Progenitor cell of endocrine pancreas (in vitro differentiated cells): ENCODE measurements at regions not wholly inside any gene's neighbourhood (a gene's known extent, or its start where the extent isn't known, plus 50 kb on each side); places are given as distances from the start of the nearest gene placed in this dataset.

Experiments used
- DNase-seq: peaks from one replicate; pipeline ENCODE4 v3.0.0; 2021; ENCODE audit warnings: low spot score; ENCODE audit not compliant: unreplicated experiment
- H3K27ac Mint-ChIP-seq: 2 replicates; pipeline ENCODE4 v1.8.0; 2021; ENCODE audit warnings: mild to moderate bottlenecking, moderate library complexity, mixed read lengths
- H3K27me3 Mint-ChIP-seq: 2 replicates; pipeline ENCODE4 v1.8.0; 2021; ENCODE audit warnings: mixed read lengths
- H3K36me3 Mint-ChIP-seq: 2 replicates; pipeline ENCODE4 v1.8.0; 2022; ENCODE audit warnings: mixed read lengths; ENCODE audit not compliant: insufficient read depth
- H3K4me1 Mint-ChIP-seq: 2 replicates; pipeline ENCODE4 v1.8.0; 2021; ENCODE audit warnings: low read depth, mixed read lengths
- H3K4me3 Mint-ChIP-seq: 2 replicates; pipeline ENCODE4 v1.8.0; 2021; ENCODE audit warnings: low read depth, mild to moderate bottlenecking, moderate library complexity, mixed read lengths
- H3K9me3 Mint-ChIP-seq: 2 replicates; pipeline ENCODE4 v1.8.0; 2021; ENCODE audit warnings: low read depth, mixed read lengths
- TF ChIP-seq, protein P1 (sequence below): fragments of 200-600 bp; sonication (generic); IDR thresholded peaks from one replicate; pipeline ENCODE4 v1.5.0; 2021; ENCODE audit warnings: antibody characterized with exemption, mild to moderate bottlenecking; ENCODE audit not compliant: unreplicated experiment

- DNase-seq, result no peak
- no peak overlapping the region for H3K4me3 Mint-ChIP-seq
- H3K27me3 Mint-ChIP-seq, result no peaks in the 10 kb centered on the region
- H3K4me1 Mint-ChIP-seq, result no peaks in the 10 kb centered on the region
- TF ChIP-seq, protein P1, sequence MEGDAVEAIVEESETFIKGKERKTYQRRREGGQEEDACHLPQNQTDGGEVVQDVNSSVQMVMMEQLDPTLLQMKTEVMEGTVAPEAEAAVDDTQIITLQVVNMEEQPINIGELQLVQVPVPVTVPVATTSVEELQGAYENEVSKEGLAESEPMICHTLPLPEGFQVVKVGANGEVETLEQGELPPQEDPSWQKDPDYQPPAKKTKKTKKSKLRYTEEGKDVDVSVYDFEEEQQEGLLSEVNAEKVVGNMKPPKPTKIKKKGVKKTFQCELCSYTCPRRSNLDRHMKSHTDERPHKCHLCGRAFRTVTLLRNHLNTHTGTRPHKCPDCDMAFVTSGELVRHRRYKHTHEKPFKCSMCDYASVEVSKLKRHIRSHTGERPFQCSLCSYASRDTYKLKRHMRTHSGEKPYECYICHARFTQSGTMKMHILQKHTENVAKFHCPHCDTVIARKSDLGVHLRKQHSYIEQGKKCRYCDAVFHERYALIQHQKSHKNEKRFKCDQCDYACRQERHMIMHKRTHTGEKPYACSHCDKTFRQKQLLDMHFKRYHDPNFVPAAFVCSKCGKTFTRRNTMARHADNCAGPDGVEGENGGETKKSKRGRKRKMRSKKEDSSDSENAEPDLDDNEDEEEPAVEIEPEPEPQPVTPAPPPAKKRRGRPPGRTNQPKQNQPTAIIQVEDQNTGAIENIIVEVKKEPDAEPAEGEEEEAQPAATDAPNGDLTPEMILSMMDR, result no peak
- H3K36me3 Mint-ChIP-seq, result peaks cover 22% of the 10 kb centered on the region
- peaks cover 20% of the 10 kb centered on the region for H3K9me3 Mint-ChIP-seq
- H3K27ac Mint-ChIP-seq, result no peak overlapping the region
These were observed 58.7 kb upstream of the PDE3A start for GRCh38 chr12:20309504-20310148.

DNA sequence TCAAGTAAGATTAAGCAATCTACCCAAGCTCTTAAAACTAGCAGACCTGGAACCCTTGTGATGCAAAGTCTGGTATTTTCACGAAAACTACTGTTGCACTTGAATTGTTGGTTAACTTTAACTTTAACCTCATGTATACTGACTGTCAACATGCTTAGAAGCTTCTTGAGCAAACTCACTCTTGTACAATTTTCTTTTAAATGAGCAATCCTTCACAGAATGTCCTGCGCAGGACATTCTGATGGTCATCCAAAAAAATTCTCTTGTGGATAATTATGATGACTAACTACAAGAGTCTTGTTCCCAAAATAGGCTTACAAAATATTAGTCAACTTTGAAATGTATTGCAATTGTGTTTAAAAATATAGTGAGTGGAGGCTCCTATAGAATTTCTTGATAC, 54.0 kb upstream of the PDE3A start:
- TF ChIP-seq, protein P1, result no peak
- Mint-ChIP-seq H3K4me1 (peaks cover 3% of the 10 kb centered on the region), H3K27me3 (no peaks in the 10 kb centered on the region), H3K9me3 (no peaks in the 10 kb centered on the region), H3K36me3 (peaks cover 7% of the 10 kb centered on the region), H3K4me3 (no peak overlapping the region), H3K27ac (no peak overlapping the region)
- DNase-seq, result no peak

GRCh38 chr12:20317554-20317953, 50.8 kb upstream of the PDE3A start:
- Mint-ChIP-seq H3K9me3 (no peaks in the 10 kb centered on the region), H3K36me3 (peaks cover 6% of the 10 kb centered on the region)

More at GRCh38 chr12:20317554-20317953, 50.8 kb upstream of the PDE3A start:
- Mint-ChIP-seq H3K27ac (no peak overlapping the region), H3K4me1 (peaks cover 9% of the 10 kb centered on the region), H3K27me3 (no peaks in the 10 kb centered on the region), H3K4me3 (no peak overlapping the region)
- TF ChIP-seq, protein P1, result no peak
- no peak for DNase-seq
